Neural cell (in vitro differentiated cells): ENCODE measurements at regions not wholly inside any gene's neighbourhood (a gene's known extent, or its start where the extent isn't known, plus 50 kb on each side); places are given as distances from the start of the nearest gene placed in this dataset.

ENCODE experiments used
- CTCF ChIP-seq: fragments of 450-650 bp; IDR thresholded peaks from 2 replicates; pipeline ENCODE4 v1.5.1; 2014; ENCODE audit warnings: antibody characterized with exemption, mild to moderate bottlenecking, moderate library complexity; ENCODE audit not compliant: poor library complexity, severe bottlenecking
- EP300 ChIP-seq: fragments of 450-650 bp; conservative IDR thresholded peaks from 2 replicates; pipeline ENCODE4 v1.6.1; 2014; ENCODE audit warnings: antibody characterized with exemption, mild to moderate bottlenecking, moderate library complexity; ENCODE audit not compliant: poor library complexity, severe bottlenecking
- EZH2 ChIP-seq: fragments of 200-600, 300-800 bp; shearing (Covaris generic), sonication (generic); IDR thresholded peaks from 2 replicates; pipeline ENCODE4 v1.6.1; 2014; ENCODE audit warnings: antibody characterized with exemption, low read length, borderline replicate concordance, mild to moderate bottlenecking; ENCODE audit not compliant: insufficient read depth, poor library complexity, severe bottlenecking
- POLR2AphosphoS5 ChIP-seq: IDR thresholded peaks from 2 replicates; pipeline ENCODE4 v1.6.1; 2012
- RAD21 ChIP-seq: fragments of 450-650 bp; conservative IDR thresholded peaks from 2 replicates; pipeline ENCODE4 v1.6.1; 2014; ENCODE audit warnings: antibody characterized with exemption, mild to moderate bottlenecking, moderate library complexity
- REST ChIP-seq: IDR thresholded peaks from 2 replicates; pipeline ENCODE4 v1.6.1; 2012; ENCODE audit warnings: borderline replicate concordance
- TAF1 ChIP-seq: IDR thresholded peaks from 2 replicates; pipeline ENCODE4 v1.6.1; 2012; ENCODE audit warnings: low read depth

- TF ChIP-seq REST (no peak), CTCF (no peak), EP300 (no peak), TAF1 (no peak), RAD21 (no peak), EZH2 (no peak), POLR2AphosphoS5 (no peak)
Measured at GRCh38 chr18:11215216-11215615, 65.8 kb upstream of the PIEZO2 start.
